GM18870 (cell line): ENCODE measurements at regions not wholly inside any gene's neighbourhood (a gene's known extent, or its start where the extent isn't known, plus 50 kb on each side); places are given as distances from the start of the nearest gene placed in this dataset.

Experiments
- ATAC-seq: cut with Tn5 transposase; IDR thresholded peaks from one replicate; pipeline ENCODE4 v1.9.1; 2021; ENCODE audit warnings: moderate library complexity; ENCODE audit not compliant: unreplicated experiment

DNA sequence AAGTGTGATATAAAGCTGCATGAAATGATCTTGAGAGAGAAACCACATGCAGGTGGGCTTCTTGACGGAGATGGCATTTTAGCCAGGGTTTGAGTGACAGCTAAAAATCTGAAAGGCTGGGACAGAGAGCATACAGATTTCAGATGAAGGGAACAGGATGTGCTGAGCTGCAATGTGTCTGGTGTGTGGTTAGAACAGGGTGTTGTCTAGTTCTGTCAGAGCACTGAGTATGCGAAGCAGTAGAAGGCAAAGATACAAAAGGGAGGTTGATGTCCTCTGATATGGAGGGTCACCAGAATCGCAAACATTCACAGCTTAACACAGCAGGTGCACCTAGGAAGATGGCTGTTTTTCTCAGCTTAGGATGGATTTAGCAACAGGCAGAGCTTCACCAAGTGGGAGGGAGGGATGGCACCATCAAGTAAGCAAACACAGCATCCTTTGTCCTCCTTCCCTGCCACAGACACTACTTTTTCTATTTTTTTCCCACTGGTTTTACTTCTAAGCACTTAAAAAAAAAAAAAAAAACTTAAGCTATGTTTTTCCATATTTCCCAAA is 182.5 kb downstream of the TMX3 start:
- no peak for ATAC-seq

DNA sequence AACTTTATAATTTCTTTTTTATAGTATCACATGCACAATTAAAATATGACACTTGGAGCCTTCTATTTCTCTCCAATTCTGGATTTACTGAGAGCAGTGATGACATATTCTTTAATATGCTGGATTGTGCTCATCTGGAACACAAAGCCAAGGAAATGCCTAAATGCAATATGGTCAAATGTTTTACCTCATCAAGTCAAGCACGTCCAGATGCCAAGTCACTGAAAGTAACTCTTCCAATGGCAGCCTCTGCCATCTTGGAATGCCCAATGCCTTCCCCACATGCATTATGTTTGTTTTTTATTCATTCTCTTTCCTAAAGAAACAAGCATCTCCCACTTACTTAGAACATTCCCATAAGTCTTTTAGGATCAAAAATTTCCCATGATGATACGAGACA is 189.8 kb downstream of the TMX3 start:
- no peak for ATAC-seq

DNA sequence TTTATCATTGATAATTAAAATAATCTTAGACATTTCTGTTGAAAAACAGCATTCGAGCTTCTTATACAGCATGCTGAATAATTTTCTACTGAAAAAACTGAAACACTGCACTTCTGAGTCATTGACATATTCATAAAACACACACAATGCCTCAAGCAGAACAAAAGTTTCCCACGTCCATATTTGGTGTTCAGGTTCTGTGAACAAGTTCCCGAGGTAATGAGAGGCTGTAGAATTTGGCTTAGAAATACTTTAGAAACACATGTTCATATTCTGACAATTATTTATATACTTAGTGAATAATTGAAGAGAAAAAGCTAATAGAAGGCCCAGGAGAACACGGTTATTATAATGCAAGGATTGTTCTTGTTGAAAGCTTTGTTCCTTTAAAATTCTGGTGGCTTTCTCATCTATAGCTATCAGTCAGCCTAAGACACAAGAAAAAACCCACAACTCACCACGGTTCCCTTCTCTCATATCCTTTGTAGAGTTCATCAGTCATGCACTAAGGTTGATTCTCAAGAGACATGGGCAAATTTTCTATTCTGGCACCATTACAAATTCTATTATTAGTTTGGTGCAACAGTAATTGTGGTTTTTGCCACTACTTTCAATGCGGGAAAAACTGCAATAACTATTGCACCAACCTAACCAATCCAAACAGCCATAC is 194.4 kb downstream of the TMX3 start:
- ATAC-seq = peak; percentile 79

DNA sequence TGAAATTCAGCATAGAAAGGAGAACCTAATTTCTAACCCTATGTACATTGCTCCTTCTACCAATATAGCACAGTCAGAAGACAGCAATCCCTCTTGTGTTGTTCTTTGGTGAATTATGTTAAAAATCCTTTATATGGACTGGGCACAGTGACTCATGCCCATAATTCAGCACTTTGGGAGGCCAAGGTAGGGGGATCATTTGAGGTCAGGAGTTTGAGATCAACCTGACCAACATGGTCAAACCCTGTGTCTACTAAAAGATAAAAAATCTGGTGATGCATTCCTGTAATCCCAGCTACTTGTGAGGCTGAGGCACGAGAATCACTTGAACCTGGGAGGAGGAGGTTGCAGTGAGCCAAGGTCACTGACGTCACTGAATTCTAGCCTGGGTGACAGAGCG is 195.6 kb downstream of the TMX3 start:
- ATAC-seq = no peak

DNA sequence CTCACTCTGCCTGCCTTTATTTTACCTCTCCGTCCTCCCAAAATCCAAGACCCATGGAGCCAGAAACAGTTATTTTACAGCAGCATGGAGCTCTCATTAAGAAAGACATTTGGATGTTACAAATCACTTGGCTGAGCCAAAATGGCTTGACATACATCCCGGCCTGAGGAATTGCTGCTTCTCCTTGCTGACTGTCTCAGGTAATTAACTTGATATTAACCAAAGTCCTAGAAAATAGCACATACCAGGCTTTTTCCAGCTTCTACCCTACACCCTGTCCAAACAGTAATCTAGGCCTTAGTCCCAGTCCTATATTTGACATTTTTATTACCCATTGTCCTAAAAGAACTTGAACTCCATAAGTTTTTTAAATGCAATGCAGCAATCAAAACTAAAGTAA is 205.0 kb downstream of the TMX3 start:
- no peak for ATAC-seq

DNA sequence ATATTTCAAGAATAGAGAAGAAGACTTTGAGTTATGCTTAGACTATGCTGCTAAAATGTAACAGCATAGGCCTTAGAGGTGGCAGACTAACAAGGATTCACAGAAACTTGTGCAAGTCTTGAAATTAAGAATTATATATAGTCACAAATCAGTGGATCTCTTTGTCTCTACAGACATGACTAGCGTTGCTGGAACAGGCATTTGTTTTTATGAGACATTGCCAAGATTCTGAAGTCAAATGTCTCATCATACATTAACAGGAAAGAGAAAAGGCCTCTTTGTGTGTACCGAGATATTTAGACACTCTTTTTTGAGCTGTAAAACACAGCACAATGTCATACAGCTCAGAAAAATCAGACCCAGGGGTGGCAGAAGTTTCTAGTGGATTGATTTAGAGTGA is 207.1 kb downstream of the TMX3 start:
- ATAC-seq = no peak

DNA sequence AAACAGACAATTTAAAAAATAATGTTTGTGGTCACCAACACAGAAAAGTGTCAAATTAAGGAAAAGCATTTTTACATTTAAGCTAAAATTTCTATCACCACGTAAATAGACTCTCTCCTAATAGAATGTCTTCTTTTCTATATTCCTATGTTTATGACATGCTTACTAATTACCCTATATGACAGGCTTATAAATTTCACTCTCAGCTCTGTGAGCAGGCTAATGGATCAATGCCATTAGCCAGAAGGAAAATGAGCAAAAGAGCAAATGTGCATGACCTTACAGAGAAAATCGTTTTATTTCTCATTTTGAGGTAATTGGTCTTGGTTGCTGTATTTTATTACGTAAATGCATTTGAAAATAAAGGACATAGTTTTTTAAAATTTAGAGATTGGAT is 209.7 kb downstream of the TMX3 start:
- ATAC-seq = no peak

DNA sequence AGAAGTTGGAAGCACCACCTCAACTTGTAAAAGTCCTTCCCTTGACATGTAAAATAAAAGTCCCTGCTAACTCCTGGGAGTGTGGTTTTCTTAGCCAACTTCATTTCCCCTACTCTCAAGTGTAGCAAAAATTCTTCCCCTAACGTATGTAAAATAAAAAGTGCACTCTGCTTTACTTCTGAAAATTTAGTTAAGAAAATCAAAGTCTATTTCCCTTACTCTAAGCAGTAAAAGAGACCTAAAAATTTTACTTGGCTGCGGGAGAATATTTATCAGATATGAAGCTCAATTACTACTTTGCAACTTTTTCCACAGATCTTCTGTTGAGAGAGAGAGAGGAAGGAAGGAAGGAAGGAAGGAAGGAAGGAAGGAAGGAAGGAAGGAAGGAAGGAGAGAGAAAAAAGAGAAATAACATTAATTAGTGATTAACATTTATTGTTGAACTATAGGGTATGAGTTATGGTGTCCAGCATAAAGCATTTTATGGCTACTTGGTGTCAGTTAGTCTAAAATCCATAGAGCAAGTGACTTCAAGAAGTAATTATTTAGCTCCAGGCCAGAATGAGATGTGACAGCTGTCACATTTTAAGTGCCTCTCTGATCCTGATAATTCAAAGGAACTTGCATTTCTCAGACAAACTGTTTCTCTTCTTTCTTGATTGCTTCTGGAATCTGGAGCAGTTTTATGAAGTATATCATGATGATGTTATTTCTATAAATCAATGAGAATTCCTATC is 210.3 kb downstream of the TMX3 start:
- ATAC-seq = no peak

DNA sequence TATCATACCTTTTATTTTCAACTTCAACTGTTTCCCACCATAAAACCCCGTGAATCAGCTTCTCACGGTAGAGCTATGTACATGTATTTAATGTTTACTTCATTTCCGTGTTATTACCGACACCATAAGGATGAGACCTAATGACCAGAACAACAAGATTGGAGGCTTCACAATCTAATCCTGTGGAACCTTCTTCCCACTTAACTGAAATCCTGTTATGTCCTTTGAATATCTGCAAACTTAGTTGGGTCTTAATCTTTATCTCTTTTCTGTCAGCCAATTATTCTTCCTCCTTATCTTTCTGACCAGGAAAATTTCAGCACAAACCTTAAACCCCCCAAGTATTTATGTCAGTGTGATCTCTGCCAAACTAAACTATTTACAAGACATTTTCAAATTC is 214.4 kb downstream of the TMX3 start:
- no peak for ATAC-seq

DNA sequence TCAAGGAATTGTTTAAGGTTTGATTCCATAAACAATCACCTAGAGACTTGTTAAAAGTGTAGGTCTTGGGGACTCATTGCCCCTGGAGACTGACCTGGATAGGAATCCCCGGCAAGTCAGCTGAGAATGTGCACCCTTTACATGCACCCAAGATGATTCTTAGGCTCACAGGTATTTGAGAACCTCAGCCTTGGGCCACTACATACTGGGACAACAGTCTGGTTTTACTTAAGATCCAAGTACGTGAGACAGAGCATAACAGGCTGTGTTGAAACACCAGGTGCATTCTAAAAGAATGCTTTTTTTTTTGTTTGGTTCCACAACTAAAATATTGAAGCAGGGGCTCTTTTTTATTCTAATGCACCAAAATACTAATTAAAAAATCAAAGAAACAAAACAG is 215.8 kb downstream of the TMX3 start:
- no peak for ATAC-seq

DNA sequence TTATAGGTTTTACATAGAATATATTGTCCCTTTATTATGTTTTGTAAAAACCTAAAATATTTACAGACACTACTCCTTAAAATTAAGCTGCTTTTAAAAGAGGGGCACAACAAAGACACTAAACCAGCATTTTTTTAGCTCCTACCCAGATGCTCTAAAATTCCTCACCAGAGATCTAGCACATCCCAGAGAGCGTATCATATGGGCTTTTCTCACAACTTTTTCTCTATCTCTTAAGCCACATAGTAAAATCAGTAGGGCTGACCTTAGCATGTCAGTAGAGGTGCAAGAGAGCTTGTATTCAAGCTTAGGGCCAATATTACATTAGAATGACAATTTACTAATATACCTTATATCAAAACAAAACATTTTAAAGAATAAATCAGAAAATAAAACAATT is 216.3 kb downstream of the TMX3 start:
- no peak for ATAC-seq

DNA sequence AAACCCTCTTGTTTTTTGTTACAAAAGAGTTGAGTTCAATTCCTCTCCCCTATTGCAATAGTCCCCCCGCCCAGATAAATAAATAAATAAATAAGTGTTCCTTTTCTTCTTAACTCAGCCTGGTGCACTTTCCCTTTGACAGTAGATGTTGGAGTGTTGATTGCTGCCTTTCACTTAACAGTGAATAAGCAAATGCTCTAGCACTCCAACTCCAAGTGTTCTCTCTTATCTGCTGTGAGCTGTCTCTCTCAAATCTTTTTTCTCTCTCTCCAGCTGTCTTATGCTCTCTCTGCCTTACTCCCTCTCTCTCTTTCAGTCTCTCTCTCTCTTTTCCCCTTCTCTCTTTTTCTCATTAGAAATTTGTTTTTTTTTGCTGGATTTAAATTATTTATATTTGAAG is 216.7 kb downstream of the TMX3 start:
- no peak for ATAC-seq

DNA sequence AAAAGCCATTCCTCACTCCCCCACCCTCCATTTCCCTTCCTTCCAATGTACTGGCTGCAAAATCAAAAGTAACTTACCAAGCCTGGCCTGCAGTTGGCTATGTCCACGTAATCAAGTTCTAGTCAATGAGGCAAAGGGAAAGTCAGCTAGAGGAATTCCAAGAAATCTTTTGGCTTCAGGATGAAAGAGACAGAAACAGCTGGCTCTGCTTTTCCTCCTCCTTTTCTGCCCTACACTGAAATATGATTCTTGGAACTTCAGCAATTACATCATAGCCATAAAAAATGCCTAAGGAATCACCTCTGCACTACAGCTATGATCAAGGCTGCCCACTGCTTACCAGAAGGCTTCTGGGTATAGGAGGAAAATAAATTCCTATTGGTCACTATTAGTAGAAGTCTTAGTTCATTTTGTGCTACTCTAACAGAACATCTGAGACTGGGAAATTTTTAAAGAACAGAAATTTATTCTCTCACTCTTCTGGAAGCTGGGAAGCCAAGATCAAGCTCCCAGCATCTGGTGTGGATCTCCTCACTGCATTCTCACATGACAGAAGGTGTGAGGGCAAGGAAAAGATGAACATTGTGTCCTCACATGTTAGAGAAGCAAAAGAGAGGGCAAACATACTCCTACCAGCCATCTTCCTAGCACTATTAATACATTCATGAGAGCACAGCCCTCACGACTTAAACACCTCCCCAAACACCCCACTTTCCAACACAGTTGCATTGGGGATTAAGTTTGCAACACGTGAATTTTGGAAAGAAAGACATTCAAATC is 219.9 kb downstream of the TMX3 start:
- no peak for ATAC-seq

DNA sequence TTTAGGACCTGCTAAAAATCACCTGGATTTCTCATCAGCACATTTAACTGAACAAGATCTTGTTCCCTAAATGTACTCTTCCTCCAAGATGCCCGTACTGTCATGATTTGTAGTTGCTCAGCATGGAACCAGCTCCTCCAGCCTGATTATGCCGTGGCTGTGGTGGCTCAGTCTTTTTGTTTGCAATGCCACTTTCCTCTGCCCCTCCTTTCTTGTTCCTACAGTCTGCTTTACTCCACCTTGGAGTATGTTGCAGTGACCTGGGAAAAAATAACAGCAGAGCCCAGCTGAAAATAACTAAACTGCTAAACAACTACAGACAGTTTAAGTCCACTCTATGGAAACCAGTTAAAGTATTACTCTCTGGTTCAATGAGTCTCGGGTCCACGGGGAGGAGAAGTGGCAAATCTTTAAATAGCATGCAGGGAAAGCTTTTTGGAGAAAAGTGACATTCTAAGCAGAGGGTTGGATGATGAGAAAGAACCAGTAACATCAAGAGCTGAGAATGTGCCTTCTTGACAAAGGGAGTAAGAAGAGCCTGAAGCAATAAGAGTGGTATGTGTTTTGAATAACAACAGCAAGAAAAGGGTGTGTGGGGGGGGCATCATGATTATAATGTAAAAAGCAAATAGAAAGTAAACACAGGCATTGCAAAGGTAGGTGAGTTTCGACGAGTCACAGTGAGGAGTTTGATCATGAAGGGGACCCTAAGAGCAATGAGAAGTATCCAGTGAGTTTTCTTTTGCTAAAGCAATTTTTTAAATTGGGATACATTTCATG is 225.7 kb downstream of the TMX3 start:
- no peak for ATAC-seq

DNA sequence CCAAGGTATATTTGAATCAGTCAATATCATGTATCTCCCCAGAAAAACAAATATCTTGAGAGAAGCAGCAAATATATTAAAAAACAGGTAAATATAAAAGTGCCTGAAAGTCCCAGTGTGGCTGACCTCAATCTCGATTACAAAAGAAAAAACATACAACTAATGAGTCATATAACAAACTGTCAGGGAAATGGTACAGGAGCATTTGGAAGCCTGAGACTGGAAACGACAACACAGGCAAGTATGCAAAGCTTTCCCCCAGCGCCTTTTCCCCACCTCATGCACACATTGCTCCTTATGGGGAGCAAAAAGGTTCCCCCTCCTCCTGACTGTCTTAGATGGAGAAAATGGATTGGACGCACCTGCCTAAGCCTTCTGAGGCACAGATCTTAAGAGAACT is 230.7 kb downstream of the TMX3 start:
- ATAC-seq = no peak

DNA sequence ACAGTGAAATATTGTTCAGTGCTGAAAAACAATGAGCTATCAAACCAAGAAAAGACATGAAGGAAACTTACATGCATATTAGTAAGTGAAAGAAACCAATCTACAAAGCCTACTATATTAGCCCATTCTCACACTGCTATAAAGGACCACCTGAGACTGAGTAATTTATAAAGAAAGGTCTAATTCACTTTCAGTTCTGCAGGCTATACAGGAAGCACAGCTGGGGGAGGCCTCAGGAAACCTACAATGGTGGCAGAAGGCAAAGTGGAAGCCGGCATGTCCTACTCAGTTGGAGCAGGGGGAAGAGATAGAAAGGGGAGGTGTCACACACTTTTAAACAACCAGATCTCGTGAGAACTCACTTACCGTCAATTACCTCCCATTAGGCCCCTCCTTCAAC is 232.1 kb downstream of the TMX3 start:
- ATAC-seq = no peak

DNA sequence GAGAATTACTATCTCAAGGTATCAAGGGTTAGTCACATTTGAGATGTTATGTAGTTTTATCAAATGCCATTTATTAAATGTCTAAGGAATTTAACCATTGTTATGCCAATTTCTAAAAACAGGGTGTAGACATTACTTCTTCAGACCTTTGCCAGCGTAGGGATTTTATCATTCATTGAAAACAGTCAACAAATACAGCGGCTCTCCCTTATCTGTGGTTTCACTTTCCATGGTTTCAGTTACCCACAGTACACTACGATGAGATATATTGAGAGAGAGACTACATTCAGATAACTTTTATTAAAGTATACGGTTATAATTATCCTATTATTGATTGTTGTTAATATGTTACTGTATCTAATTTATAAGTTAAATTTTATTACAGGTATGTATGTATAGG is 234.7 kb downstream of the TMX3 start:
- ATAC-seq = no peak

DNA sequence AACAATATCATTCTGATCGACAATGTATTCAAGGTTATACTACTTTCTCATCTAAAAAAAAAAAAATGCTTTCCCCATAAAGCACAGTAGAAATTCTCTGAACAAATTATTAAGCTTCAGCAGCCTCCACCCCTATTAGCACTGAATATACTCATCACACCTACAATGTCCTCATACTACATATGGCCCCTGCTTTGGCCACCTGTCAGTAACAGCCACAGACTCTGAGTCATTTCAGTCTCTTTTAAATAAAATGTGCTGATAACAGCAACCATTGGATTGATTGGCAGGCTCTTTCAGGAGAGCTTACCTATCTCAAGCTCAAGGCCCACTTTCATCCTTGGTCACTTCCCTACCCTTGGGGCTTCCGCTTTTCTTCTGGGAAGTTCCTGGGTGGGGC is 236.7 kb downstream of the TMX3 start:
- peak; percentile 46 for ATAC-seq

DNA sequence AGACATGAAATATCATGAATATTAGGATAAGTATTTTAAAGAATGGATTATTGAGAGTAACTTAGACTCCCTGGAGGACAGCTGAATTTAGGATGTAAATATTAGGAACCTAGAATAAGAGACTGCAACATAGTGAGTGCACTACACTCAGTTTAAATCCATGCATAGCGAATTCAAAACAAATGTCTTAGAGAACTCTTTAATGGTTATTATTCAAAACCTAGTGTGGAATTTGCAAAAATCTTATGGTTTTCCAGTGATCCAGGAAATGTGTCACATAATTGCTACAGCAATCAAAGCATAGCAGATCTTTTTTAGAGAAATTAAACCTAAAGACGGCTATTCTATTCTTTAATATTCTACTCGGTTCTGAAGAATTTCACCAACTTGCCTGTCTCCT is 239.0 kb downstream of the TMX3 start:
- no peak for ATAC-seq

DNA sequence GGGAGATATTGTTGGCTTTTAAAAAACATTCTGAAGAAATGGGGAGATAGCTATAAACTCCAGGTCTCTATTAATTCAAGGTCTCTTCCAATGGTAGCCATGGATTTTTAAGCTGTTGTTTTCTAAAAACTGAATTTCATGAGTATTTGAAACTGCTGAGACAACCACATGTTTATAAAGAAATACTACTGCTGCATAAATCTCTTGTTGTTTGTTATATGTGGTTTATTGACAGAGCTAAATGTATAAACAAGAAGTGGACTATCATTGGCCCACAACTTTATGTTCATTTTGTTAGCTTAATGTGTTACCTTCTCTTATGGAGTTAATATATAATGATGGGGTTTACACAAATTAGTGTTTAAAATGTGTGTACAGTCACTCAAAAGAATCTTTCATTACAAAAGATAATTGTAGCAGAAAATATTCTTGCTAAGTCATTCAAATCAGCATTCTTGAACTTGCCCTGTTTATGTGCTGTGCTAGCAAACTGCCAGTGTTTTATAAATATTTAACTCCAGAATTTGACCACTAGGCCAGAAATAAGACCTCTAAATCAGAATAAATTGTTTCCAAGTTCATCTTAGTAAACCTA is 242.1 kb downstream of the TMX3 start:
- ATAC-seq = no peak
